ENCODE measurements at regions not wholly inside any gene's neighbourhood (a gene's known extent, or its start where the extent isn't known, plus 50 kb on each side); places are given as distances from the start of the nearest gene placed in this dataset.
A peak's percentile ranks its signal among the peaks of the same experiment; 100 is the strongest.

DNA sequence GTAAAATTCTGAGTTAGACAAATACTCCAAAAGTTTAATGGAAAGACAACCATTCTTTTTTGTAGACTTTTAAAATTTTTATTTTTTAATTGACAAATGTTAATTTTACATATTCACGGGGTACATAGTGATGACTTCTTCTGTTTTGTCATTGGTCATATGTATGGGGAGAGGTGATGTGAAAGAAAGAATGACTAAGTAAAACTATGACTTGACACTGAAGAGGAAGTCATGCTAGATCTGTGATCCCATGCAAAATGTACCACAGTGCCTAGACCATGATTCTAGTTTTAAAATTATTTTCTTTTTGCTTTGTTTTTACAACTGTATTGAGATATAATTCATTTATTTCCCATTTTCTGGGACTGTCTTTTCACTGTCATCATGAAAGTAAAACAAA, 281.6 kb downstream of the MBNL1 start:
- H2AK5ac ChIP-seq (ENCODE audit: low read length), result no peak overlapping the region
- no peak overlapping the region for H2BK120ac ChIP-seq (ENCODE audit: low read depth, low read length)
- H3K4me2 ChIP-seq (ENCODE audit: low read length), result no peak overlapping the region
- no peak overlapping the region for H3K4me3 ChIP-seq (ENCODE audit: low read length)
- no peaks in the 10 kb centered on the region for H3K79me2 ChIP-seq (ENCODE audit: control insufficient read depth, insufficient read depth, low read length)
- H4K8ac ChIP-seq (ENCODE audit: low read depth, low read length), result no peak overlapping the region
- no peaks in the 10 kb centered on the region for H3K79me1 ChIP-seq (ENCODE audit: low read length)
- no peaks in the 10 kb centered on the region for H3K36me3 ChIP-seq (ENCODE audit: control insufficient read depth, insufficient read depth, low read length)
- no peak overlapping the region for H3K27ac ChIP-seq (ENCODE audit: low read depth, low read length)
- no peak overlapping the region for H3K23ac ChIP-seq (ENCODE audit: low read length)
- H3K56ac ChIP-seq (ENCODE audit: low read length), result no peak overlapping the region
- H3K4me1 ChIP-seq (ENCODE audit: control insufficient read depth, low read depth, low read length), result no peaks in the 10 kb centered on the region
- H2BK5ac ChIP-seq (ENCODE audit: low read length), result no peak overlapping the region
- H3K27me3 ChIP-seq (ENCODE audit: insufficient read depth, low read length, poor library complexity), result no peaks in the 10 kb centered on the region
- WGBS (ENCODE audit: extremely low coverage, insufficient coverage, low lambda C conversion rate), result no CpG with 5 or more reads among the region's 1 CpG
- no peak overlapping the region for H3K18ac ChIP-seq (ENCODE audit: low read length)
- H2BK15ac ChIP-seq (replicated peaks; ENCODE audit: low read depth), result no peak overlapping the region
- H4K5ac ChIP-seq (ENCODE audit: low read length), result no peak overlapping the region
- no peak for DNase-seq
- H3K4ac ChIP-seq (ENCODE audit: low read depth, low read length), result no peak overlapping the region
- no peak overlapping the region for H3K9ac ChIP-seq (ENCODE audit: low read length)

DNA sequence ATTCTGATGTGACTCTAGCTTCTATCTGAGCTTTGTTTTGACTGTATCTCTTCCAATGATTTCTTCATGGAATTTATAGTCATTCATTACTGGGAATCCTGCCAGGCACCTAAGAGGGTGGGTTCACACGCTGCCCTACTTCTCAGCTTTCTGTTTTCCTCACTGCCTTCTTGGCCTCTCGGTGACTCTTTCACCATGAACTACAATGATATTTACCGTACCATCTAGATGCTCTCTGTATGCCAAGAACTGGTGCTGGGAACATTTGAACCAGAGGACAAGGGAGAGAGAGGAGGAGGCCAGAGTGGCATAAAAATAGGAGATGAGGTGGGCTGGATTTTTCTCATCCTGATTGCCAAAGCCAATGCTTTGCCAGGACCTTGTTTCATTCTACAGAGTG, 280.0 kb upstream of the P2RY1 start:
- Histone ChIP-seq H3K9ac (ENCODE audit: low read length) (no peak overlapping the region), H3K79me1 (ENCODE audit: low read length) (no peaks in the 10 kb centered on the region), H3K4me1 (ENCODE audit: control insufficient read depth, low read depth, low read length) (no peaks in the 10 kb centered on the region), H2BK120ac (ENCODE audit: low read depth, low read length) (no peak overlapping the region), H4K5ac (ENCODE audit: low read length) (no peak overlapping the region), H2AK5ac (ENCODE audit: low read length) (no peak overlapping the region), H3K27me3 (ENCODE audit: insufficient read depth, low read length, poor library complexity) (no peaks in the 10 kb centered on the region), H3K4me2 (ENCODE audit: low read length) (no peak overlapping the region), H4K8ac (ENCODE audit: low read depth, low read length) (no peak overlapping the region), H3K56ac (ENCODE audit: low read length) (no peak overlapping the region), H3K23ac (ENCODE audit: low read length) (no peak overlapping the region), H3K79me2 (ENCODE audit: control insufficient read depth, insufficient read depth, low read length) (no peaks in the 10 kb centered on the region), H3K36me3 (ENCODE audit: control insufficient read depth, insufficient read depth, low read length) (no peaks in the 10 kb centered on the region), H3K18ac (ENCODE audit: low read length) (no peak overlapping the region), H2BK5ac (ENCODE audit: low read length) (no peak overlapping the region), H3K27ac (ENCODE audit: low read depth, low read length) (no peak overlapping the region), H3K4ac (ENCODE audit: low read depth, low read length) (no peak overlapping the region), H3K4me3 (ENCODE audit: low read length) (no peak overlapping the region), H2BK15ac (replicated peaks; ENCODE audit: low read depth) (no peak overlapping the region)
- no CpG with 5 or more reads among the region's 3 CpGs for WGBS (ENCODE audit: extremely low coverage, insufficient coverage, low lambda C conversion rate)
- no peak for DNase-seq

DNA sequence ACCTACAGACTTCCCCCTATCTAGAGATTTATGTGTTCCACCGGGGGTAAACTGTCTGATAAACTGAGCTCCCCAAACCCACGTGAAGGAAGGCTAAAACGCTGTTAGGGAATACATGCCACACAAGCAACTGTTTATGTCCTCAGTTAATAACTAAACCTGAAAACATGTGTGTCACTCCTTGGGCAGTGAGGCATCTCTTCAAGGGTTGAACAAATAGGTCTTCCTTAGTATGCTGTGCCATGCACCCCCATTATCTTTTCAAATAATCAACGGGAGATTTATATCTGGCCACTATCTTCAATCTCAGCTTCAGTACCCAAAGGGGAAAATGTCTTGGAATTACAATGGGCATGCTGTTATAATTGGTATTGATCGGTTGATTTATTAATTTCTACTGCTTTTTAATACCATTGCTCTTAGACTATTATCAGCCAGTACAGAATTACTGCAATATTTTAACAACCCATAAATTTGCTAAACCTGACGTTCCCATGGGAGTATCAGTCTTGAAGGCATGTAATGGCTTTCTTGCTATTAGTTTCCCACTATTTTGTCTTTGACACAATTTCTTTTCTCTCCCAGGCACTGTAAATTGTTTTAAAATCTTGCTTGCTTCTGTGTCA, 279.2 kb upstream of the P2RY1 start:
- no peak overlapping the region for H2BK15ac ChIP-seq (replicated peaks; ENCODE audit: low read depth)
- H4K8ac ChIP-seq (ENCODE audit: low read depth, low read length), result no peak overlapping the region
- H3K79me1 ChIP-seq (ENCODE audit: low read length), result no peaks in the 10 kb centered on the region
- H3K36me3 ChIP-seq (ENCODE audit: control insufficient read depth, insufficient read depth, low read length), result no peaks in the 10 kb centered on the region
- no peak overlapping the region for H3K18ac ChIP-seq (ENCODE audit: low read length)
- no peak overlapping the region for H3K9ac ChIP-seq (ENCODE audit: low read length)
- no peak overlapping the region for H3K4ac ChIP-seq (ENCODE audit: low read depth, low read length)
- H3K27ac ChIP-seq (ENCODE audit: low read depth, low read length), result no peak overlapping the region
- H3K56ac ChIP-seq (ENCODE audit: low read length), result no peak overlapping the region
- no peak overlapping the region for H3K4me3 ChIP-seq (ENCODE audit: low read length)
- DNase-seq, result no peak
- H3K27me3 ChIP-seq (ENCODE audit: insufficient read depth, low read length, poor library complexity), result no peaks in the 10 kb centered on the region
- H3K4me1 ChIP-seq (ENCODE audit: control insufficient read depth, low read depth, low read length), result no peaks in the 10 kb centered on the region
- no peak overlapping the region for H4K5ac ChIP-seq (ENCODE audit: low read length)
- no peak overlapping the region for H2AK5ac ChIP-seq (ENCODE audit: low read length)
- H3K79me2 ChIP-seq (ENCODE audit: control insufficient read depth, insufficient read depth, low read length), result no peaks in the 10 kb centered on the region
- H2BK5ac ChIP-seq (ENCODE audit: low read length), result no peak overlapping the region
- H3K23ac ChIP-seq (ENCODE audit: low read length), result no peak overlapping the region
- H3K4me2 ChIP-seq (ENCODE audit: low read length), result no peak overlapping the region
- no CpG with 5 or more reads among the region's 6 CpGs for WGBS (ENCODE audit: extremely low coverage, insufficient coverage, low lambda C conversion rate)
- no peak overlapping the region for H2BK120ac ChIP-seq (ENCODE audit: low read depth, low read length)

DNA sequence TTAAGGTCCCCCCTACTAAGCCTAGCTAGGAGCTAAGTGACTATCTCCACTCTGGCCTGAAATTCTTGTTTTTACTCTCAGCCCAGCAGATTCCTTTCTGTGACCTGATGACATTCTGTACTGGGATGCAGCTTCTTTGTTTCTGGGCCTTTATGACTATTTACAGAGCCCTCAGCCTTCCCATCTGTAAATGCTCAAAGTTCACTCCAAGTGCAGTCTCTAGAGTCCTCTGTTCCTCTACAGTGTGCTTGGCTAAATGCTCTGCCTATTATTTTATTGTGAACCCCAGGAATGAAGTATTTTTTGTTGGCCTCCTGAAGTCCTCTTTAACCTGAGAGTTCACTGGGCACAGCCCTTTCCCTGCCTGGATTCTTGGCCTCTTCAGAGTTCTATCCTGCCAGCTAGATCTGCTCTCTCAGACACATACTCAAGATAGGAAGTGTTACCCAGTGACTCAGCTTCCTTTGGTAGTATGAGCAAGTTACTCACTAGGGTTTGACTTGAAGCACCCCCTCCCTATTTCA, 278.1 kb upstream of the P2RY1 start:
- H4K5ac ChIP-seq (ENCODE audit: low read length), result no peak overlapping the region
- H3K4ac ChIP-seq (ENCODE audit: low read depth, low read length), result peak overlapping the region; percentile 36
- H2AK5ac ChIP-seq (ENCODE audit: low read length), result no peak overlapping the region
- H3K9ac ChIP-seq (ENCODE audit: low read length), result no peak overlapping the region
- H3K4me1 ChIP-seq (ENCODE audit: control insufficient read depth, low read depth, low read length), result no peaks in the 10 kb centered on the region
- H3K56ac ChIP-seq (ENCODE audit: low read length), result no peak overlapping the region
- no peak overlapping the region for H3K27ac ChIP-seq (ENCODE audit: low read depth, low read length)
- H2BK120ac ChIP-seq (ENCODE audit: low read depth, low read length), result no peak overlapping the region
- no peak overlapping the region for H2BK5ac ChIP-seq (ENCODE audit: low read length)
- no peak overlapping the region for H3K4me2 ChIP-seq (ENCODE audit: low read length)
- no peak overlapping the region for H3K23ac ChIP-seq (ENCODE audit: low read length)
- H2BK15ac ChIP-seq (replicated peaks; ENCODE audit: low read depth), result no peak overlapping the region
- H3K79me2 ChIP-seq (ENCODE audit: control insufficient read depth, insufficient read depth, low read length), result no peaks in the 10 kb centered on the region
- no peak overlapping the region for H3K18ac ChIP-seq (ENCODE audit: low read length)
- no peaks in the 10 kb centered on the region for H3K36me3 ChIP-seq (ENCODE audit: control insufficient read depth, insufficient read depth, low read length)
- H4K8ac ChIP-seq (ENCODE audit: low read depth, low read length), result no peak overlapping the region
- DNase-seq, result peak; percentile 25
- H3K27me3 ChIP-seq (ENCODE audit: insufficient read depth, low read length, poor library complexity), result no peaks in the 10 kb centered on the region
- no peaks in the 10 kb centered on the region for H3K79me1 ChIP-seq (ENCODE audit: low read length)
- H3K4me3 ChIP-seq (ENCODE audit: low read length), result no peak overlapping the region

DNA sequence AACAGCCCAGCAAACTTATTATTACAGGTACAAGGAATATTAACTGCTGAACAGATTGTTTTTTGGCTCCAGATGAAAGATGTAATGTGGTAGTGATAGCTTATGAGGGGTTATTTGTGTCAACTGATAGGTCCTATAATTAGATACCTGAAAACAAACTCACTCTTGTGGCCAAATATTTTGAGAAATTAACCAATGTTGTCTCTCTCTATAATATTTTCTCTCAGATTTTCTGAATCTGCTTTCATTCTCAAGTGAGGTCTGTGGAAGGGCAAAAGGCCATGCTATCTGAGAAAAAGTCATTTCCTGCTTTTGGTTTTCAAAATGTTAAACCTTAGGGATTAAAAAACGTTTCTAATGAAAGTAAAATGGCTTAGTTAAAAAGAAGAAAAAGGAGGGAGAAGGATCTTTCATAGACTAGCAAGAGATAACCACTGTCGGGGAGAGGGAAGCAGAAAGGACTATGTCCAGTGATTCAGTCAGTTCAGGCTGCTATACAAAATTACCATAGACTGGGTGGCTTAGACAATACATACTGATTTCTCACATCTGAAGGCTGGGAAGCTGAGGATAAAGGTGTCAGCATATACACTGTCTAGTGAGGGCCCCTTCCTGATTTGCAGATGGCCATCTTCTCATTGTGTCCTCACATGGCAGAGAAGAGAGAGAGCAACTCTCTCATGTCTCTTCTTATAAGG, 277.5 kb upstream of the P2RY1 start:
- H3K4me3 ChIP-seq (ENCODE audit: low read length), result no peak overlapping the region
- DNase-seq, result no peak
- WGBS (ENCODE audit: extremely low coverage, insufficient coverage, low lambda C conversion rate), result no CpG with 5 or more reads among the region's 2 CpGs
- no peaks in the 10 kb centered on the region for H3K36me3 ChIP-seq (ENCODE audit: control insufficient read depth, insufficient read depth, low read length)
- H3K79me1 ChIP-seq (ENCODE audit: low read length), result no peaks in the 10 kb centered on the region
- no peaks in the 10 kb centered on the region for H3K4me1 ChIP-seq (ENCODE audit: control insufficient read depth, low read depth, low read length)
- H3K4me2 ChIP-seq (ENCODE audit: low read length), result no peak overlapping the region
- no peak overlapping the region for H3K23ac ChIP-seq (ENCODE audit: low read length)
- no peak overlapping the region for H3K18ac ChIP-seq (ENCODE audit: low read length)
- H2AK5ac ChIP-seq (ENCODE audit: low read length), result no peak overlapping the region
- no peak overlapping the region for H3K27ac ChIP-seq (ENCODE audit: low read depth, low read length)
- no peak overlapping the region for H2BK5ac ChIP-seq (ENCODE audit: low read length)
- no peak overlapping the region for H2BK15ac ChIP-seq (replicated peaks; ENCODE audit: low read depth)
- H3K56ac ChIP-seq (ENCODE audit: low read length), result no peak overlapping the region
- H2BK120ac ChIP-seq (ENCODE audit: low read depth, low read length), result no peak overlapping the region
- H3K9ac ChIP-seq (ENCODE audit: low read length), result no peak overlapping the region
- H3K4ac ChIP-seq (ENCODE audit: low read depth, low read length), result no peak overlapping the region
- no peaks in the 10 kb centered on the region for H3K79me2 ChIP-seq (ENCODE audit: control insufficient read depth, insufficient read depth, low read length)
- H4K8ac ChIP-seq (ENCODE audit: low read depth, low read length), result no peak overlapping the region
- no peak overlapping the region for H4K5ac ChIP-seq (ENCODE audit: low read length)
- H3K27me3 ChIP-seq (ENCODE audit: insufficient read depth, low read length, poor library complexity), result no peaks in the 10 kb centered on the region

DNA sequence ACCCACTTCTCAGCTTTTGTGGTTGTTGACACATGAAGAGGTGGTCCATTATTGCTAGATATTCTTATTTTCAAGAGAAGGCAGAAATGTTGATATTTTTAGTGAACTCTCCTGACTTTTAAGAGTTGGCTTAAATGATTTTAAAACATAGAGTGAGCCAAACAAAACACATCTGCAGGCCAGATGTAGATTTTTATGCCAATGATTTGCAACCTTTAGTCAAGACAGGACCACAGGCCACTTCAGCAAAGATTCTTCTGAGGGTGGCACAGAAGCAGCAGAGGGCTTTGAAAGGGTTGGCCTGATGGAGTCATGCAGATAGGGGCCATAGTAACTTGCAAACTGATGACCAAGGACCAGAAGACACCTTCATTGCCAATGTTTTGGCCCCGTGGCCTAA, 276.5 kb upstream of the P2RY1 start:
- no peak overlapping the region for H2BK5ac ChIP-seq (ENCODE audit: low read length)
- H3K27ac ChIP-seq (ENCODE audit: low read depth, low read length), result no peak overlapping the region
- H4K8ac ChIP-seq (ENCODE audit: low read depth, low read length), result no peak overlapping the region
- no peak overlapping the region for H3K4me2 ChIP-seq (ENCODE audit: low read length)
- H3K79me2 ChIP-seq (ENCODE audit: control insufficient read depth, insufficient read depth, low read length), result no peaks in the 10 kb centered on the region
- H3K18ac ChIP-seq (ENCODE audit: low read length), result no peak overlapping the region
- H3K9ac ChIP-seq (ENCODE audit: low read length), result no peak overlapping the region
- H2BK120ac ChIP-seq (ENCODE audit: low read depth, low read length), result no peak overlapping the region
- no peaks in the 10 kb centered on the region for H3K27me3 ChIP-seq (ENCODE audit: insufficient read depth, low read length, poor library complexity)
- H2BK15ac ChIP-seq (replicated peaks; ENCODE audit: low read depth), result no peak overlapping the region
- H3K4ac ChIP-seq (ENCODE audit: low read depth, low read length), result no peak overlapping the region
- H3K4me3 ChIP-seq (ENCODE audit: low read length), result no peak overlapping the region
- H3K79me1 ChIP-seq (ENCODE audit: low read length), result no peaks in the 10 kb centered on the region
- DNase-seq, result no peak
- no CpG with 5 or more reads among the region's 1 CpG for WGBS (ENCODE audit: extremely low coverage, insufficient coverage, low lambda C conversion rate)
- no peak overlapping the region for H3K56ac ChIP-seq (ENCODE audit: low read length)
- H3K4me1 ChIP-seq (ENCODE audit: control insufficient read depth, low read depth, low read length), result no peaks in the 10 kb centered on the region
- no peaks in the 10 kb centered on the region for H3K36me3 ChIP-seq (ENCODE audit: control insufficient read depth, insufficient read depth, low read length)
- H3K23ac ChIP-seq (ENCODE audit: low read length), result no peak overlapping the region
- H2AK5ac ChIP-seq (ENCODE audit: low read length), result no peak overlapping the region
- no peak overlapping the region for H4K5ac ChIP-seq (ENCODE audit: low read length)

All from mesendoderm (in vitro differentiated cells).